Ramos (cell line): ENCODE measurements at regions not wholly inside any gene's neighbourhood (a gene's known extent, or its start where the extent isn't known, plus 50 kb on each side); places are given as distances from the start of the nearest gene placed in this dataset.
"Not testable (repeated sequence)": the region's sequence is repeated elsewhere in the genome, so short reads cannot be mapped to it uniquely, and the experiment has no call there.

ENCODE experiments used
- in situ Hi-C: fragments of 300-500 bp; cut with MboI; formaldehyde crosslinking; loops from one replicate; pipeline ENCODE4 v1.14.3; 2022; ENCODE audit warnings: low sequenced_read_pairs; ENCODE audit not compliant: unreplicated experiment

- in situ Hi-C loops: no loop called here
These were observed 165.1 kb downstream of the ANKRD7 start for GRCh38 chr7:118389629-118390028.

GRCh38 chr7:118404211-118404610, 179.7 kb downstream of the ANKRD7 start:
- in situ Hi-C loops: no loop called here

GRCh38 chr7:118418433-118418832, 193.9 kb downstream of the ANKRD7 start:
- in situ Hi-C loops: no loop called here

GRCh38 chr7:118420888-118421287, 196.4 kb downstream of the ANKRD7 start:
- in situ Hi-C loops: no loop called here

- in situ Hi-C loops: no loop called here
These were observed 204.6 kb downstream of the ANKRD7 start for GRCh38 chr7:118429141-118429540.

- in situ Hi-C loops: no loop called here
These were observed 212.2 kb downstream of the ANKRD7 start for GRCh38 chr7:118436663-118437062.

- in situ Hi-C loops: not testable (repeated sequence)
These were observed 224.5 kb downstream of the ANKRD7 start for GRCh38 chr7:118449030-118449429.

GRCh38 chr7:118449797-118450567, 225.5 kb downstream of the ANKRD7 start:
- in situ Hi-C loops: no loop called here

- in situ Hi-C loops: no loop called here
These were observed 227.6 kb downstream of the ANKRD7 start for GRCh38 chr7:118452128-118452527.

GRCh38 chr7:118467381-118467780, 242.9 kb downstream of the ANKRD7 start:
- in situ Hi-C loops: no loop called here

GRCh38 chr7:118472581-118472980, 248.1 kb downstream of the ANKRD7 start:
- in situ Hi-C loops: no loop called here

- in situ Hi-C loops: no loop called here
These were observed 248.8 kb downstream of the ANKRD7 start for GRCh38 chr7:118473271-118473670.

GRCh38 chr7:118476036-118476435, 251.5 kb downstream of the ANKRD7 start:
- in situ Hi-C loops: no loop called here

- in situ Hi-C loops: no loop called here
These were observed 252.5 kb downstream of the ANKRD7 start for GRCh38 chr7:118477036-118477435.

- in situ Hi-C loops: no loop called here
These were observed 253.7 kb downstream of the ANKRD7 start for GRCh38 chr7:118478236-118478635.

GRCh38 chr7:118478931-118479330, 254.4 kb downstream of the ANKRD7 start:
- in situ Hi-C loops: no loop called here

GRCh38 chr7:118492466-118492865, 268.0 kb downstream of the ANKRD7 start:
- in situ Hi-C loops: no loop called here

- in situ Hi-C loops: no loop called here
These were observed 271.7 kb downstream of the ANKRD7 start for GRCh38 chr7:118496138-118496644.

GRCh38 chr7:118502235-118502634, 277.7 kb downstream of the ANKRD7 start:
- in situ Hi-C loops: no loop called here

GRCh38 chr7:118511146-118511545, 286.6 kb downstream of the ANKRD7 start:
- in situ Hi-C loops: no loop called here

- in situ Hi-C loops: no loop called here
These were observed 292.8 kb downstream of the ANKRD7 start for GRCh38 chr7:118517275-118517674.

- in situ Hi-C loops: no loop called here
These were observed 300.5 kb downstream of the ANKRD7 start for GRCh38 chr7:118525020-118525419.
